PFSK-1 (cell line): ENCODE measurements at regions not wholly inside any gene's neighbourhood (a gene's known extent, or its start where the extent isn't known, plus 50 kb on each side); places are given as distances from the start of the nearest gene placed in this dataset.

Source experiments
- FOXP2 ChIP-seq: optimal IDR thresholded peaks from 2 replicates; pipeline ENCODE3; 2011; ENCODE audit warnings: borderline replicate concordance, control low read depth, inconsistent platforms; ENCODE audit not compliant: insufficient read depth; ENCODE audit errors: extremely low read length, extremely low read depth
- POLR2AphosphoS5 ChIP-seq: IDR thresholded peaks from 2 replicates; pipeline ENCODE4 v1.6.1; 2012; ENCODE audit warnings: low read depth, mild to moderate bottlenecking, control low read depth, low read length, moderate library complexity
- SIN3A ChIP-seq: IDR thresholded peaks from 2 replicates; pipeline ENCODE4 v1.6.1; 2012; ENCODE audit warnings: mild to moderate bottlenecking, low read length, moderate library complexity, borderline replicate concordance; ENCODE audit not compliant: insufficient read depth
- TAF1 ChIP-seq: IDR thresholded peaks from 2 replicates; pipeline ENCODE4 v1.6.1; 2012; ENCODE audit warnings: low read length, control low read depth, borderline replicate concordance; ENCODE audit not compliant: insufficient read depth
- TF ChIP-seq, protein P1 (sequence below), 2 experiments: IDR thresholded peaks; 2 replicates each; pipeline versions ENCODE4 v1.6.1 to v1.8.0; 2011 to 2012; ENCODE audit warnings: low read depth in 2 of 2, low read length in 2 of 2, control low read depth in 1 of 2, inconsistent platforms in 1 of 2, mild to moderate bottlenecking in 1 of 2, moderate library complexity in 1 of 2; ENCODE audit not compliant: insufficient read depth in 1 of 2

DNA sequence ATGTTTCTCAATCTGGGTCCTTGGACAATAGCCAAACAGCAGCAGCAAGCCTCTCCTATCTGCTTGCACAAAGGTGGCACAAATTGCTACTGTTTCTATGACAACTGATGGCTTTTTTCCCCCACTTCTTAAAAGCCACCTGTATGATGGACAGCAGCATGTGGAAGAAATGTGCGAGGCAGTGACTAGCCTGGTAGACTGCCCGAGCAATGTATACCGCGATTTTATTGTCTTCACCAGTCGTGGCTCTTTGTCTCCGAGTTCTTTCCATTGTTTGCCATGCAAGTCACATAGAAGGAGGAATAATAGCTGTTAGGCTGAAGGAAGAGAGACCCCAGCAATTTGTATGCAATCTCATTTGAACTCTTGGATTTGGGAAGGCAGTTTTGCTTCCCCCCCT is 79.4 kb downstream of the S1PR1 start:
- TF ChIP-seq, protein P1, sequence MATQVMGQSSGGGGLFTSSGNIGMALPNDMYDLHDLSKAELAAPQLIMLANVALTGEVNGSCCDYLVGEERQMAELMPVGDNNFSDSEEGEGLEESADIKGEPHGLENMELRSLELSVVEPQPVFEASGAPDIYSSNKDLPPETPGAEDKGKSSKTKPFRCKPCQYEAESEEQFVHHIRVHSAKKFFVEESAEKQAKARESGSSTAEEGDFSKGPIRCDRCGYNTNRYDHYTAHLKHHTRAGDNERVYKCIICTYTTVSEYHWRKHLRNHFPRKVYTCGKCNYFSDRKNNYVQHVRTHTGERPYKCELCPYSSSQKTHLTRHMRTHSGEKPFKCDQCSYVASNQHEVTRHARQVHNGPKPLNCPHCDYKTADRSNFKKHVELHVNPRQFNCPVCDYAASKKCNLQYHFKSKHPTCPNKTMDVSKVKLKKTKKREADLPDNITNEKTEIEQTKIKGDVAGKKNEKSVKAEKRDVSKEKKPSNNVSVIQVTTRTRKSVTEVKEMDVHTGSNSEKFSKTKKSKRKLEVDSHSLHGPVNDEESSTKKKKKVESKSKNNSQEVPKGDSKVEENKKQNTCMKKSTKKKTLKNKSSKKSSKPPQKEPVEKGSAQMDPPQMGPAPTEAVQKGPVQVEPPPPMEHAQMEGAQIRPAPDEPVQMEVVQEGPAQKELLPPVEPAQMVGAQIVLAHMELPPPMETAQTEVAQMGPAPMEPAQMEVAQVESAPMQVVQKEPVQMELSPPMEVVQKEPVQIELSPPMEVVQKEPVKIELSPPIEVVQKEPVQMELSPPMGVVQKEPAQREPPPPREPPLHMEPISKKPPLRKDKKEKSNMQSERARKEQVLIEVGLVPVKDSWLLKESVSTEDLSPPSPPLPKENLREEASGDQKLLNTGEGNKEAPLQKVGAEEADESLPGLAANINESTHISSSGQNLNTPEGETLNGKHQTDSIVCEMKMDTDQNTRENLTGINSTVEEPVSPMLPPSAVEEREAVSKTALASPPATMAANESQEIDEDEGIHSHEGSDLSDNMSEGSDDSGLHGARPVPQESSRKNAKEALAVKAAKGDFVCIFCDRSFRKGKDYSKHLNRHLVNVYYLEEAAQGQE (IDR thresholded peaks at IDR 0.05; ENCODE audit: insufficient read depth in 1 of 2, low read depth in 2 of 2, low read length in 2 of 2): no peak
- TF ChIP-seq FOXP2: no peak
- no peak for TF ChIP-seq POLR2AphosphoS5
- no peak for TF ChIP-seq SIN3A
- no peak for TF ChIP-seq TAF1

DNA sequence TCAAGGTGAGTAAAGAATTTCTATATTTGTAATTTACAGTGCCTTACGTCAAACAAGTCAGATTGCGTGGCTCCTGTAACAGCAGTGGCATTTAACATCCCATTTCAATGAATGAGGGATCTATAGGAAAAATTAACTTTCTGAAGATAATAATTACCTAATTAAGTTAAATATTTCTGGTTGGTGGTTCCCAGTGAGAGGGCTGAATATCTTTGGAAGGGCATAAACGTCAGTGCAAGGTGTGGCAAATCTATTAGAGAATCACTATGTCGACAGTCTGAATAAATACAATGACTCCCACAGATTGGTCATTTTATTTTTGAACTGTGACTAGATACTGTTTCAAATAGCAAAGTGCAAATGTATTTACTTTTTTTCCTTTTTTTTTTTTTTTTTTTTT is 80.0 kb downstream of the S1PR1 start:
- TF ChIP-seq POLR2AphosphoS5 (no peak), TAF1 (no peak), SIN3A (no peak), FOXP2 (no peak)
- TF ChIP-seq, protein P1 (IDR thresholded peaks at IDR 0.05; ENCODE audit: insufficient read depth in 1 of 2, low read depth in 2 of 2, low read length in 2 of 2): no peak

DNA sequence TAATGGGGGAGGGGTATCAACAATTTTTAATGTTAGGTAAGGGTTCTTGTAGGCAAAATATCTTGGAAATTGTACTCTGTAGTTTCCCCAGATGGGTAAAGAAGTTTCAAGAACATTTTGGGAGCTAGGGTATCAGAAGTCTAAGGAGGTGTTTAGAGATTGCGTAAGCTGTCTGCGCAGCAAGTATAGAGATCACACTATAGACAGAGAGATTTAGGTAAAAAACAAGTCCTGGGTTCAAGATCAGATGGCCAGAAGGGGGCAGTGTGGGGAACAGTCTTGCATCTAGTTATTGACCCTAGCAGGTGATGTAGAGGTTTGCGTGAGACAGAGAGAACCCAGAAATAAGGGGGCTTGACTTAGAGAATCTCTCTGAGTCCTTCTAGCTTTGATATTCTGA is 80.8 kb downstream of the S1PR1 start:
- TF ChIP-seq TAF1 (no peak), POLR2AphosphoS5 (no peak), FOXP2 (no peak), SIN3A (no peak)
- TF ChIP-seq, protein P1 (IDR thresholded peaks at IDR 0.05; ENCODE audit: insufficient read depth in 1 of 2, low read depth in 2 of 2, low read length in 2 of 2): no peak

DNA sequence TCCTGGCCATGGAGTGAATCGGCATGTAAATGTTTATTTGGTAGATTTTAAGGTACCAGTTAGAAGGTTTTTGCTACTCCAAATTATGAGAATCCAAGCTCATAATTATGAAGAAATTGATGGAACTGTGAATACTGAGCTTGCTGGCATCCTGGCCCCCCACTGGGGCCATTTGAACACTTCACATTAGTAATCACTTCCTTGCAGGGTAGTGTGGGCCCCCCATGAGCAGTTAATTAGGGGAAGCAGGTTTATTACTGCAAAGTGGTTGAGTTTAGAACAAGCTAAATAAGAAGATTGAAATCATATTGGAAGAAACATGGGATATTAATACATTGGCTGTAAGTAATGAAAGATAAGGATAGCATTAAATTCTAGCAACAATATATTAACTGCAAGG is 86.7 kb downstream of the S1PR1 start:
- TF ChIP-seq FOXP2: no peak
- TF ChIP-seq POLR2AphosphoS5: no peak
- TF ChIP-seq SIN3A: no peak
- no peak for TF ChIP-seq TAF1
- TF ChIP-seq, protein P1 (IDR thresholded peaks at IDR 0.05; ENCODE audit: insufficient read depth in 1 of 2, low read depth in 2 of 2, low read length in 2 of 2): no peak

DNA sequence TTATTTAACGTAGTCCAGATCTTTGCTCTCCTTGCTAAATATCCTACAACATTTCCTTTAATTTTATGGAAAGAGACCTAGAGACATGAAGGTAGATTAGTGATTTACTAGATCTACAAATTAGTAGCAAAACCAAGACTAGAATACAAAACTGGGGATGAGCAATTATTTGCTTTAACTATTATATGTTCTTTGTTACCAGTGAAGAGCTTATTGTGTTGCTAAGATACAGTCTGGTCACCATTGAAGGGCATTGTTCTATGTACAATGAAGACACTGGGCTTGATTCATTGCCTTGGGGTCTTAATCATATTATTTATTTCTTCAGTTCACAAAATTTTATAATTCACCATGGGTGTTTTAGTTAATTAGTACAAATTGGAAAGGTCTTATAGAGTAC is 88.3 kb downstream of the S1PR1 start:
- TF ChIP-seq TAF1 (no peak), FOXP2 (no peak), POLR2AphosphoS5 (no peak), SIN3A (no peak)
- TF ChIP-seq, protein P1 (IDR thresholded peaks at IDR 0.05; ENCODE audit: insufficient read depth in 1 of 2, low read depth in 2 of 2, low read length in 2 of 2): no peak
